ENCODE measurements at regions not wholly inside any gene's neighbourhood (a gene's known extent, or its start where the extent isn't known, plus 50 kb on each side); places are given as distances from the start of the nearest gene placed in this dataset.

- no peak for TF ChIP-seq POLR2AphosphoS5 (IDR thresholded peaks at IDR 0.05)
- TF ChIP-seq, protein P1, sequence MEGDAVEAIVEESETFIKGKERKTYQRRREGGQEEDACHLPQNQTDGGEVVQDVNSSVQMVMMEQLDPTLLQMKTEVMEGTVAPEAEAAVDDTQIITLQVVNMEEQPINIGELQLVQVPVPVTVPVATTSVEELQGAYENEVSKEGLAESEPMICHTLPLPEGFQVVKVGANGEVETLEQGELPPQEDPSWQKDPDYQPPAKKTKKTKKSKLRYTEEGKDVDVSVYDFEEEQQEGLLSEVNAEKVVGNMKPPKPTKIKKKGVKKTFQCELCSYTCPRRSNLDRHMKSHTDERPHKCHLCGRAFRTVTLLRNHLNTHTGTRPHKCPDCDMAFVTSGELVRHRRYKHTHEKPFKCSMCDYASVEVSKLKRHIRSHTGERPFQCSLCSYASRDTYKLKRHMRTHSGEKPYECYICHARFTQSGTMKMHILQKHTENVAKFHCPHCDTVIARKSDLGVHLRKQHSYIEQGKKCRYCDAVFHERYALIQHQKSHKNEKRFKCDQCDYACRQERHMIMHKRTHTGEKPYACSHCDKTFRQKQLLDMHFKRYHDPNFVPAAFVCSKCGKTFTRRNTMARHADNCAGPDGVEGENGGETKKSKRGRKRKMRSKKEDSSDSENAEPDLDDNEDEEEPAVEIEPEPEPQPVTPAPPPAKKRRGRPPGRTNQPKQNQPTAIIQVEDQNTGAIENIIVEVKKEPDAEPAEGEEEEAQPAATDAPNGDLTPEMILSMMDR (IDR thresholded peaks at IDR 0.05 in 8 of 11, conservative IDR thresholded peaks at IDR 0.05 in 3 of 11) = no peak
Measured at GRCh38 chr4:116066711-116067245, 953.4 kb upstream of the NDST4 start.
